GM19351 (cell line): ENCODE measurements at regions not wholly inside any gene's neighbourhood (a gene's known extent, or its start where the extent isn't known, plus 50 kb on each side); places are given as distances from the start of the nearest gene placed in this dataset.

Experiments used
- ATAC-seq: cut with Tn5 transposase; IDR thresholded peaks from one replicate; pipeline ENCODE4 v1.9.1; 2021; ENCODE audit warnings: mild to moderate bottlenecking, moderate library complexity; ENCODE audit not compliant: unreplicated experiment

DNA sequence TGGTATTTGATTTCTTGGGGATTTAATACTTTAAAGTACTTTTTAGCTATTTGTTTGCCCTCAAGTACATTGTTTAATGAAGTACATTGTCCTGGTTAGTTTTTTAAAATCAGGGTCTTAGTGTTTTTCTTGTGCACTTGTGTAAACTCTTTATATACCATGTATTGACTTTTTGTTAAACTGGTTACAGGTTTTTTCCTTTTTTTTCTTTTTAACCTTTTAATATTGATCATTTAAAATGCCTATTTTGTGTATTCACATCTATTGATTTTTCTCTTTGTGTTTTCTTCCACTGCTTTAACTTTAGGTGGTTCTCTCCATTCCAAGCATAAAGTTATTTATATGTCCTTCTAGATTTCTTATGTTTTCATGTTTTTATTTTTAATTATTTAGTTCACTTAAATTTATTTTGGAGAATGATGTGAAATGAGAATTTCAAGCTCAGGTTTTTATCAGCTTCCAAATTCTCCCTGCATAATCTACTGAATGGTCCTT, 84.5 kb upstream of the MYCN start:
- ATAC-seq, result no peak

DNA sequence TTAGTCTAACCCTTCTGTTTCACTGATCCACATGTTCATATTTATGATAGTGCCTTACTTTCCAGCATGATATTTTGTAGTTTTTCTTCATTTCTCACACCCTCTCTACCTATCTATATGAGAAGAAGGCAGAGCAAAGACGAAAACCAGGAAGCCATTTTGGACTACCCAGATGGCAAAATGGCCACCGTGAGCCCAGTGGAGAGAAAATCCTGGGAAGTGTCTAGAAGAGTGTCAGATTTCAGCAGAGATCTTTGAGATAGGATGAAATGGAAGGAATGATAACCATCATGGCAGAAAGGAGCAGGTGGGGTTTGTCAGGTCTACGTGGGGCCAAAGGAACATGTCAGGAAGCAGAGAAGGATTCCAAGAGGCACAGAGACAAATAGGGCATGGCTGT, 84.0 kb upstream of the MYCN start:
- no peak for ATAC-seq

DNA sequence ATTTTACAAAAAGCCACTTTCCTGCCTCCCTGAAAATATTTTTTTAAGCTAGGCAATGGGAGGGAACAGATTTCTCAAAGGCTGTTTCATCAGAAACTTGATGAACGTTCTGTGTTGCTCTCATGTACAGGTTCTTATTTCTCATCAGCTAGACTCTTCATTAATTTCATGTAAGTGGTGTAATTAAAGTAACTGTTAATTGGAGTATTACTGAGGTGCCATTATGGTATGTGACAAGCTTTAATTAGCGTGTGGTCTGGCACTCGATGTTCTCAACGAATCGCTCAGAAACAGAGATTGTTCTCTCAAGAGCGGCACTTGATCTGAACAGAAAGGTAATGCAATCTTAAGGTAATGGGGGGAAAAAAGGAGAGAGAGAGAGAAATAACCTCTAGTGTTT, 81.9 kb upstream of the MYCN start:
- ATAC-seq, result no peak

DNA sequence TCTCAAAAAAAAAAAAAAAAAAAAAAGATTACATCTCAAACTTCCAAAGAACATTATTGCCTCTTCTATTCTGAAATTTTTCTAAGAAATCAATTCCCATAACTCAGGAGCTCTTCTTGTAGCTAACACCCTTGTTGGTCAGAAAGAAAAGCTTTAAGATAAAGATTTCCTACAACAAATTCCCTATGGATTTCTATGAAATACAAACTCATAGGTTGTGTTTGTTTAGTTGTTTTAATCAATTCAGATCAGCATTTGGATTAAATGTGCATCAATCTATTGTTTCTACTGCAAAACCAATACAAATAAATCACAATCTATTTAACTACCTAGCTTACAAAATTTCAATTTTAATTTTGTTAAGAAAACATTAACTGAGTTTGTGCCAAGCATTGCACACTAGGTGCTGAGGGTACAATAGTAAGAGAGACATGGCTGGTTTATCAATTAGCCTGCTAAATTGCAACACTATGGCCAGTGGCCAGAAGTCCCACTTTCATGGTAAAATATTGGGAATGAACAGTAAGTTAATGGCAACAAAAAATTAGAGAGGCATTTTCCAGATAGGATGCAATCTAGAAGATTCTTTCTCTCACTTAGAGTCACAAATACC, 80.2 kb upstream of the MYCN start:
- no peak for ATAC-seq

DNA sequence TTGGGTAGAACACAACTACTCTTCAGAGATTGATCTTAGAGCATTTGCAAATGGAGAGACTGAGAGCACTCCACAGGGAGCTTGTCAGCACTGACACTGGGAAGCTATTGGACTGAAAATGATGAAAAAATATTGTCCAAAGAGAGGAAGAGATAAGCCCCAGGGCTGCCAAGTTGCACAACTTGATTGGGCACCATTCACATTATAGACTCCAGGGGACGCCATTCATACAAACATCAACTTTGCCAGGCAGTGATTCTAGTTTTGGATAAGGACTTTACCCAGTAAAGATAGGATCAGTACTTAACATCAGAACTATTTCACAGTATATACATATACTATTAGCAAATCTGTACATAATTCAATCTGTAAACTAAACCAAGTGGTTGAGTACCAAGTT, 79.6 kb upstream of the MYCN start:
- no peak for ATAC-seq

DNA sequence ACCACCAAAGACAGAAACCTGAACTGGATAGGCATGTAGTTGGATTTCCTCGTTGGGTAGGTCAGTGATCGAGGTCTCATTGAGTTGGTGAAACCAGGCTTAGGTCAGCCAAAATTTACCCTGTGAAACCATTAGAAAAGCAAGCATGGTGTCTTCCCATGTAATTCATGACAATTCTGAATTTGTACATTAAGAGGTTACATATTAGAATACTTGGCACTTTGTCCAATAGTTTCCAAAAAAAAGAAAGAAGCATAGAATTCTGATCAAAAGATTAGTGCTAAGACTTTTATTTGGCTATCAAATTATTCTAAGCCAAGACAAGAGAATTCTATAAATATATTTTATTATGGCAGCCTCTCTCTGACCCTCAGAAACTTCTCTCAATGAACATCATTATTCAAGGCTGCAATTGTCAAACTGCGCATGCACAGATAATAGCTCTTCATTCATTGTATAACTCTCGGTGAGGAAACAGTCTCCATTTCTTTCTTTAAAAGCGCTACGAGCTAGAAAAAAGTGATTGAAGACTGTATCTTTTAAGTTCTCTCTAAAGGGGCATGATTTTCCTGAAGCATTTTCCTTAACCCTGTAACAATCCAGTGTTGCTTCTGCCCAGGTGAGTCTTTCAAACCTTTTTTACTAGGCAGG, 79.1 kb upstream of the MYCN start:
- ATAC-seq, result no peak

DNA sequence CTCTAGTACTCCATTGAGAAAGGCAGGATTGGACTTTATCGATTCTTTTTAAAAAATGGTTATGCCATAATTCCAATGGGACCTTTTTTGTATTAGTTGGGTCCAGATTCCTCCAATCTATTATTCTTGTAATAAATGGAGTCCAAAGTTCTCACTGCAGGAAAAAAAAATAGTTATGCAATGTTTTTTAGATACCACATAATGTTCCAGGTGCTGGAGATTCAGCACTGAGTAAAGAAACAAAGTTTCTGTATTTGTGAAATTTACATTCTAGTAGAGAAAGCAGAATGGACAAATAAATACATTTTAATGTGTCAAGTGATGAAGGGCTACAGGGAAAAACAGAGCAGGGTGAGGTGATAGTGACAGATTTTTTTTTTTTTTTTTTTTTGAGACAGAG, 78.5 kb upstream of the MYCN start:
- no peak for ATAC-seq

DNA sequence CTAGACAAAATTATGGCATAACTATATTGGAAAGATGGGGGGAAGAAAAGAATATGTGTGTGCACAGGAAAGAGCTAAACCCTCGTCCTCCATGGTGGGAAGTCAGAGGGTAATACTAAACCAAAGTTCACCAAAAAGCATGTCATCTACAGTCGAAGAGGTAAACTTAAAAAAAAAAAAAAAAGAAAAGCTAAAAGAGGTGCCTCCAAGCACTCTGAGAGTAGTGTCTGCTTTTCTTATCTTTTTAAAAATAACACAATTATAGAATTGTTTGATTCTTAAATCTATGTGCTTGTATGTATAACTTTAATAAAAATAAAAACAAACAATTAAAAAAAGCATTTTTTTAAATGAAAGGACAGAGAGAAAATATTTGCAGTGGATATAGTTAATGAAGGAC, 77.3 kb upstream of the MYCN start:
- ATAC-seq, result no peak

DNA sequence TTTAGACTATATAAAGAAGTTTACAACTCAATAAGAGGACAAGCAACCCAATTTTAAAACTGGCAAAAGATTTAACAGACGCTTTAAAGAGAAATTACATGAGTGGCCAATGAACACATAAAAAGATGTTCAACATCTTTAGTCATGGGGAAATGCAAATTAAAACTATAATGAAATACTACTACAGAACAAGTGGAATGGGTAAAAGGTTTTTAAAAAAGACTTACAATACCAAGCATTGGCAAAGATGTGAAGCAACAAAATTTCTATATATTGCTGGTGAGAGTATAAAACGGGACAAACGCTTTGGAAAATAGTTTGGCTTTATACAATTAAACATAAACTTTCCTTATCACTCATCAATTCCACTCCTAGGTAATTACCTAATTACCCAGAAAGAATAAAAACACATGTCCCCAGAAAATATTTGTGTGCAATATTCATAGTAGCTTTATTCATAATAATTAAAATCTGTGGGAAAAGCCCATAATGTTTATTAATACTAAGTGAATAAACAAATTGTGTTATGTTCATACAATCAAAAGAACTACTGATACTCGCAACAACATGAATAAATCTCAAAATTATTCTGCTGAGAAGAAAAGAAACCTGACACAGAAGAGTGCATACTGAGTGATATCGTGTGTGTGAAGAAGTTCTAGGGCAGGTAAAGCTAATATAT, 76.7 kb upstream of the MYCN start:
- no peak for ATAC-seq

DNA sequence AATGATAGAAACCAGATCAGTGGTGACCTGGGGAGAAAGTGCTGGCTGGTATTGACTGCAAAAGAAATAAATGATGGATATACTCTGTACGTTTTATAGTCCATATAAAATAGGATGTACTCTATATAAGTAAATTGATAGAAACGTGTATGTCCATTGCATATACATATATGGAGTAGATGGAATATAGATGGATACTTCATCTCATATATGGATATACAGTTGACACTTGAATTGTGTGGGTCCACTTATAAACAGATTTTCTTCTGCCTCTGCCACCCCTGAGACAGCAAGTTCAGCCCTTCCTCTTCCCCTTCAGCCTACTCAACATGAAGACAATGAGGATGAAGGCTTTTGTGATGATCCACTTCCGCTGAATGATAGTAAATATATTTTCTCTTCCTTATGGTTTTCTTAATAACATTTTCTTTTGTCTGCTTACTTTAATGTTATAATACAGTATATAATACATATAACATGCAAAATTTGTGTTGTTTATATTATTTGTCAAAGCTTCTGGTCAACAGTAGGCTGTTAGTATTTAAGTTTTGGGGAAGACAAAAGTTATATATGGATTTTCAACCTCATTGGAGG, 76.1 kb upstream of the MYCN start:
- ATAC-seq, result no peak

DNA sequence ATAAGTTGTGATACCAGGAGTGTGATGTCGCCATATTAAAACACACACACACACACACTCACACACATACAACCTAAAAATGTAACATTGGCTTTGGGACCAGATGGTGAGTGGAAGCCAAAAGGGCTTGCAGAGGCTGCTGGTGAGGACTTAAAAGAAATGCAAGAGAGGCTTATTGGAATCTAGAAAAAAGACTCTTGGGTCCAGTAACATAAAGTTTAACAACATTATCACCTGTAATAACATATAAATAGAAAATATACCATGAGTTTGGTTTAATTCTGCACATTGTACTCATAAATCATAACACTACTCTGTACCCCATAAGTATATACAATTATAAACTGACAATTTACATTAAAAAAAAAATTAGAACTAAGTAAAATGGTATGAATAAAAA, 74.4 kb upstream of the MYCN start:
- ATAC-seq, result no peak

DNA sequence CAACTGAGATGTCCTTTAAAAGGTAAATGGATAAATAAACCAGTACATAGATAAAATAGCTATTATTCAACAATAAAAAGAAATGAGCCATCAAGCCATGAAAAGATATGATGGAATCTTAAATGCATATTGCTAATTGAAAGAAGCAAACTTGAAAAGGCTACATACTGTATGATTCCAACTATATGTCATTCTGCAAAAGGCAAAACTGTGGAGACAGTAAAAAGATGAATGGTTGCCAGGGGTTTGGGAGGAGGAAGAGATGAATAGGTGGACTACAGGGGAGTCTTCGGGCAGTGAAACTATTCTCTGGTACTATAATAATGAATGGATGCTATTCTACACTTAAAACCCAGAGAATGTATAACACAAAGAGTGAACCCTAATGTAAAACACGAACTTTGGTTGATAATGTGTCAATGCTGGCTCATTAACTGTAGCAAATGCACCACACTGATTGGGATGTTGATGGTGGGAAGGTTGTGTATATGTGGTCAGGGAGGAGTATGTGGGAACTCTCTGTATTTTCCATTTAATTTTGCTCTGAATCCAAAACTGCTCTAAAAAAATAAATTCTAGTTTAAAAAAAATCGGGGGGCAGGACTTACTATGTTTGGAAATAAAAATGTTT, 73.7 kb upstream of the MYCN start:
- ATAC-seq, result no peak

DNA sequence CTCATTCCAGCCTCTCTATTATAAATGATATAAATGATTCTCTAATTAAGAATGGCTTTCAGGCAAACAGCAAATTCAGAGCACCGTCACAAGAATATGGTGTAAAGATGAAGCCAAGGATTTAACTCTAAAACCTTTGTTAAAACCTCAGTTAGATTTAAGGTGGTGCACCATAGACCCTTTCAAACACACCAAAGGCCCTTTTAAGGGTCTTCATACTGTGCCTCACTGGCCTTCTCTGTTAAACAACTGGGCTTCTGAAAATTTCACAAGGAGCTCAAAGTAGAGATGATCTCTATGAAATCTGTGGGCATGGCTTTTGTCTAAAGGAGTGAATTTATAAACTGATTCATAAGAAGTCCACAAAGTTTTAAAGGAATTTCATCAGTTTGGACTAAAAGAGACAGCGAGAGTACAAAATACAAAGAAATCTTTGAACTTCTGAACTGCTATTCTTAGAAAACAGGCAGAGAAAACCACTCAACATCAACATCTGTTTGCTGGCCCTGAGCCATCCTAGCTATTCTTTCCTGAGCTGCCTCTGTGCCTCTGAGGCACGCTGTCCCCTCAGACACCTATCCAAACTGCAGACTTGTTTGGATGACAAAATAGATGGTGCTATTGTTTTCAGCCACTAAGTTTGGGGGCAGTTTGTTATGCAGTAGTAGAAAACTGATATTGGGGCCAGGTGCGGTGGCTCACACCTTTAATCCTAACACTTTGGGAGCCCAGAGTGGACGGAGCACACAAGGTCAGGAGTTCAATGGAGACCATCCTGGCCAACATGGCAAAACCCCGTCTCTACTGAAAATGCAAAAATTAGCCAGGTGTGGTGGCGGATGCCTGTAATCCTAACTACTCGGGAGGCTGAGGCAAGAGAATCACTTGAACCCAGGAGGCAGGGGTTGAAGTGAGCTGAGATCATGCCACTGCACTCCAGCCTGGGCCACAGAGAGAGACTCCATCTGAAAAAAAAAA, 72.9 kb upstream of the MYCN start:
- ATAC-seq, result no peak

DNA sequence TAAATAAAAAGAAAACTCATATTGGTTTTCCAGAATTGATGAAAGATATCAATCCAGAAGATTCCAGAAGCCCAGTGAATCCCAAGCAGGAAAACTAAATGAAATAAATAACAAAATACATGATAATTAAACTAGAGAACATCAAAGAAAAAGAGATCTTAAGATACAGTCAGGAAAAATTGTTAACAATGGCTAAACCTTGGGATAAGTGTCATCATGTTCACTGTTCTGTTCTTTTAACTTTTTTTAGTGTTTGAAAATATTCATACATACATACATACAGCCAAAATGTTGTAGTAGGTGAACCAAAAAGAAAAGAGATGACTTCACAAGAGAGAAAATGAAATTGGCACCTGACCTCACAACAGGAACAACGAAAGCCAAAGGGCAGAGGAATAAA, 72.2 kb upstream of the MYCN start:
- no peak for ATAC-seq

DNA sequence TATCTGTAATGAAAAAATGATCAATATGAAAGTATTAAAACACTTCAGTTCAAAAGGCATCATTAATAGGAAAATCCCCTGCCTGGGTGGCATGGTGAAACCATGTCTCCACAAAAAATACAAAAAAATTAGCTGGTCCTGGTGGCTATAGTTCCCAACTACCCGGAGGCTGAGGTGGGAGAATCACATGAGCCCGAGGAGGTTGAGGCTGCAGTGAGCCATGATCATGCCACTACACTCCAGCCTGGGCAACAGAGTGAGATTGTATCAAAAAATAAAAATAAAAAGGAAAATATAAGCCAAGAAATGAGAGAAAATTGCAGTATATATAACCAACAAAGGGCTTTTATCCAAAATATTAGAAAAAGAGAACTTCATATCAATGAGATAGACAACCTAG, 71.6 kb upstream of the MYCN start:
- ATAC-seq, result no peak

DNA sequence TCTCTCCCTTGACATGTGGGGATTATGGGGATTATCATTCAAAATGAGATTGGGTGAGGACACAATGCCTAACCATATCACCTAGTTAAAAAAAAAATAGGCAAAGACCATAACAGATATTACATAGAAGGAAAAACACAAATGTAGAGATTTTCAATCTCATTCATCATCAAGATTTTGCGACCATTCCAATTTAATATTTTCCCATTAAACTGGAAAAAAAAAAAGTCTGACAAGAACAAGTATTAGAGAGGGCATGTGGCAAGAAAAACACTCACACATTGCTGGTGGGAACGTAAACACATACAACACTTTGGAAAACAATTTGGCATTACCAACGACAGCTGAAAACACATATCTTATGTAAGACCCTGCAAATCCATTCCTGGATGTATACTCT, 71.0 kb upstream of the MYCN start:
- no peak for ATAC-seq

DNA sequence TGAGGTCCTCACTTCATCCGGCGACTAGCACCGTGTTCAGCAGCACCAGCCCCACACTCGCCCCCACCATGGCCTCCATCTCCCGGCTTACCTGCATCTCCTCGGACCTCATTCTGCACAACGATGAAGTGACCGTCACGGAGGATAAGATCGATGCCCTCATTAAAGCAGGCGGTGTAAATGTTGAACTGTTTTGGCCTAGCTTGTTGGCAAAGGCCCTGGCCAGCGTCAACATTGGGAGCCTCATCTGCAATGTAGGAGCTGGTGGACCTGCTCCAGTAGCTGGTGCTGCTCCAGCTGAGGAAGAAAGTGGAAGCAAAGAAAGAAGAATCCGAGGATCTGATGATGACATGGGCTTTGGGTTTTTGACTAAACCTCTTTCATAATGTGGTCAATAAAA, 70.5 kb upstream of the MYCN start:
- no peak for ATAC-seq

DNA sequence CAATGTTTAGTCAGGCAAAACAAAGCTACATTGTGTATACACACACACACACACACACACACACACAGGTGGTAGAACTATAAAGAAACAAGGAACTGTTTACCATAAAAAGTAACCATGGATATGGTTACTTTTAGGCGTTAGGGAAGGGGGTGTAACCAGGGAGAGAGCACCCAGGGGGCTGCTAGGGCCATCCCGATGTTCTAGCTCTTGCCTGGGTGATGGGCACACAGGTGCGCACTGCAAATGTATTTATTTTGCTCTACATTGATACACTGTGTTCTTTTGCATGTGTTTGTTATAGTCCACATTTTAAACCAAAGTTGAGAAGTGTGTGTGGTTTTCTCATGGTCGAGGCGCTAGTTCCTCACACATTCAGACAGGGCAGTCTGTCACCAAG, 69.8 kb upstream of the MYCN start:
- no peak for ATAC-seq

DNA sequence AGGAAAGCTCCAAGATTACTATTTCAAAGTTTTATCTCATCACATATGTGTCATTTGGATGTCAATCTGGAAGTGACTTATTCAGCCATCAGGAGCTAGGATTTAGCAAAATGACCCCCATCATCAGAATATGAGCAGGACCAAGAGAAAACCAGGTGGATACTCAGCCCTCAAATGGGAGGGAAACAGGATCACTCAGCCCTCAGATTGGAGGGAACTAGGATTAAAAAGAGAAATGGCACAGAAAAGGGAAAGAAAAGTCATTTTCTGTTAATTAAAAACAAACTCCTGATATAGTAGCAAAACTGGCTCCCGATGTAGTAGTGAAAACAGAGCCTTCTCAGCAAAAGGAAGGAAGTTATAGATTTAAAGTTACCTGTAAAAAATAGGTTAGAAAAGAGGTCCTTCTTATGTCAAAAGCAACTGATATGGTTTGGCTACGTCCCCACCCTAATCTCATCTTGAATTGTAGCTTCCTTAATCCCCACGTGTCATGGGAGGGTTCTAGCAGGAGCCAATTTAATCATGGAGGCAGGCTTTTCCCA, 69.0 kb upstream of the MYCN start:
- ATAC-seq, result no peak

DNA sequence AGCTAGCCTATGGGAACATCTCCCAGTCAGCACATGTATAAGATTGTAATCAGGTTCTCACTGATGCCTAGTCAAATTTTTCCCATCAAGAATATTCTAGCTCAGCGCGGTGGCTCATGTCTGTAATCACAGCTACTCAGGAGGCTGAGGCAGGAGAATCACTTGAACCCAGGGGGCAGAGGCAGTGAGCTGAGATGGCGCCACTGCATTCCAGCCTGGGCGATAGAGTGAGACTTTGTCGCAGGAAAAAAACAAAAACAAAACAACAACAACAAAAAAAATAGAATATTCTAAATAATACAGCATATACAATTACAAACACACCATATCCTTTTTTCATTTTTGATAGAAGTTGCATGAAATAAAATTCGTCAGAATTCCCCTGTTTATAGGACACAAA, 67.5 kb upstream of the MYCN start:
- ATAC-seq, result no peak
